Stimulated activated CD8-positive, alpha-beta memory T cell treated with anti-CD3 and anti-CD28 coated beads, Interleukin-7, amount 100 ng/mL, for 48 hours (primary cell): ENCODE measurements at regions not wholly inside any gene's neighbourhood (a gene's known extent, or its start where the extent isn't known, plus 50 kb on each side); places are given as distances from the start of the nearest gene placed in this dataset.
"Not testable (repeated sequence)": the region's sequence is repeated elsewhere in the genome, so short reads cannot be mapped to it uniquely, and the experiment has no call there.

Source experiments
- DNase-seq, 2 donors: peaks; one replicate each; pipeline ENCODE4 v3.0.0-alpha.2; 2020; ENCODE audit warnings: low read depth in 1 of 2; ENCODE audit errors: extremely low read depth in 1 of 2

DNA sequence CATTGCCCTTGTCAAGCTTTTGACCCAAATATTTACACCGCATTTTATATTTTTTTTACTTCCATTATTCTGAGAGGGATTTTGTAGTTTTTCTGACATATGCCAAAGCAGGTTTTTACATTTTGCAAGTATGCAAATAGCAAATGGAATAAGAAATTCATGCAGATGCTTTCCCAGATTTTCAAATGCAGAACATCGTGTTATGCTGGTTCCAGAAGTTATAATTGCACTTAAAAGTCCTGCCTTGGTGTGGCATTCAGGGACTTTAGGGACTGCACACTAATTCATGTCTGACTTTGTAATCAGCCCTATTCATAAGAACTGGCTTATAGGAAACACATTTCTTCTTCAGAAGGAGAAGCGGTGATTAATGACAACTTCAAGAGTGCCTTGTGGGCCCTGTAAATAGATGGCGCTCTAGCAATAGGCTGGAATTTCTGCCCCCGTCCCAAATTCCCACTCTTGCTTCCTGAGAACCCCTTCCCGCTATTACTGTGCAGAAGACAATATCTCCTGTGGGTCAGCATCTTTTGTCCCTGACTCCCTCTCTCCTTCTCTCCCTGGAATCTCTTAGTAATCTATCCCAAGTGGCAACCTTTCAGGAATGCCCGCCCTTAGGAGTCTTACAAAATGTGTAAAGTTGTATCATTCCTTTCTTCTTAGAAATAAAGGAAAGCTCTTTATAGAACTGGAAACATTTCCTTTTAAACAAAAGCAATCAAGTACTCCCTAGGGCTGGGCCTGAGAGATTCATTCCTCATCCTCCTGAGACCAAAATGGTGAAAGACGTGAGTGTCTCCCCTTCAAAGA is 264.0 kb downstream of the INHBA start:
- DNase-seq = no peak

DNA sequence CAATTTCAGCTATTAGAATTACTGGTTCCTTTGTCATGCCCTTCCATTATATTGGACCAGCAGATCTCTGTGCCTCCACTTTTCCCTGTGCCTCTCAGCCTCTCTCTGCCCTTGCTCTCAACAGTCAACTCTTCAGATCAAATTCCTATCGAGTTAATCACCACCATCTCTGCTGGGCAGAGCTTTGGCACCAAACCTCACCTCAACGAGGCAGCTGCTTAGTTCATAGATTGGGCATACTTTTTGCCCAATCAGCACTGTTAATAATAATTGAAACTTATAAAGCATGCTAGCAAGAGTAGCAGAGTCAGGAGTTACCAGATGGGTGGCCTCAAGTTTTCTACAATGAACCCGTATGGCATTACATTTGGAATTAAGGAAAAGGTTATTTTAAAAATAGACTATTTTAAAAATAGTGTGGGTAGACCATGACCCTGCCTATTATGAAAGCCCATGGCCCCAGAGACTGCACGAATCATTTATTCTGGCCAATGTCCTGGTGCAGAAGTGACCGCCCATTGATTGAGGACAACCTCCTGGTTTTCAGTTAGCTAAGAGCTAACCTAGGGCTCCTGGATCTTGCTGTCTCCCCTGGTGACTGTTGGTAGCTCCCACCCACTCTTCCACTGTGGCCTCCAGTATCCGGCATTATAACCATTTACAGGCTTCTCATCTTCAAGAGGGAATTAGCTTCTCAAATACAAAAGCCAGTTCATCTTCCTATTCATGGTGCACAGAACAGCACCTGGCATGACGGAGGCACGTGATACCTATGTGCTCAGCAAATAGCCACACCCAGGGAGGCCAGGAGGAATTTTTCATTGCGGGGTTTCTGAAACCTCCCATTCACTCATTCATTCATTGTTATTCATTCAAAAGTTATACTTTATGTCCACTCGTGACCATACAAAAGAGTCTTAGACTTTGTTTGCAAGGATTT is 265.4 kb downstream of the INHBA start:
- no peak for DNase-seq

DNA sequence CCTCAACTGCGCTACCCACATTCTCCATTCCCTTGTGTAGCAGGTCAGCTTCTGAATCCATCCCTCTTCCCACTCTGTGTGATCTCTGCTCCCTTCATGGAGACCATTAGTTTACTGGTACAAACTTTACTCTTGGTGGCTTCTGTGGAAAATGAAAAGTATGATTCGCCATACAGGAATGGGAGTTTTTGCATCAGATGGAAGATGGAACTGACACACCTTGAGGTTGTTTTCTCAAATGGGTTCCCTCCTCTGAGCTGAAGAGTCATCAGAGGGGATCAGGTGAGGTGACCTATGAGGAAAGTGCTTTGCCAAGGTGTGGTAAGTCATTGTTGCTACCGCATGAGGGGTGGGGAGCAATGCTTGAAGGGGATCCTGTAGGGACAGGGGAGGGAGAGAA is 266.8 kb downstream of the INHBA start:
- no peak for DNase-seq

DNA sequence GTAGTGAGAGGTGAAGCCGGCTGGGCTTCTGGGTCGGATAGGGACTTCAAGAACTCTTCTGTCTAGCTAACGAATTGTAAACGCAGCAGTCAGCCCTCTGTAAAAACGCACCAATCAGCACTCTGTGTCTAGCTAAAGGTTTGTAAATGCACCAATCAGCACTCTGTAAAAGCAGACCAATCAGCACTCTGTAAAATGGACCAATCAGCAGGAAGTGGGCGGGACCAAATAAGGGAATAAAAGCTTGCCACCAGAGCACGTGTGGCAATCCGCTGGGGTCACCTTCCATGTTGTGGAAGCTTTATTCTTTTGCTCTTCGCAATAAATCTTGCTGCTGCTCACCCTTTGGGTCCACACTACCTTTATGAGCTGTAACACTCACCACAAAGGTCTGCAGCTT is 267.9 kb downstream of the INHBA start:
- DNase-seq = not testable (repeated sequence)

DNA sequence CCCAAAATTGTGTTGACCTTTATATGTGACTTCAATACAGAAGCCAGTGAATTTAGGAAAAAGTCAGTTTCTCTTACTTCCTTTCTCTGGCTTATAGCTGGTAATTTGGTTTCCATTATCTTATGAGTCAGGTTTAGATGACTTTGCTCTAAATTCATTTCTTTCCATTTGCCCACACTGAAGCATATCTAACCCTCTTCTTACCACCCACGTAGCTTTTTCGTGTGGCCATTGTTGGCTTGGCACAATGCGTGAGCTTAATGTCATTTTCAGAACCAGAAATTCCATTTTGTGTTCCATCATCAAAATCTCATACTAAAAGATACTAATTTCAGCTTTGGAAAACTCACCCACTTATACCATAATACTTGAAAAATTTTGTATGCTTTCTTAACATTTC is 271.2 kb downstream of the INHBA start:
- no peak for DNase-seq

DNA sequence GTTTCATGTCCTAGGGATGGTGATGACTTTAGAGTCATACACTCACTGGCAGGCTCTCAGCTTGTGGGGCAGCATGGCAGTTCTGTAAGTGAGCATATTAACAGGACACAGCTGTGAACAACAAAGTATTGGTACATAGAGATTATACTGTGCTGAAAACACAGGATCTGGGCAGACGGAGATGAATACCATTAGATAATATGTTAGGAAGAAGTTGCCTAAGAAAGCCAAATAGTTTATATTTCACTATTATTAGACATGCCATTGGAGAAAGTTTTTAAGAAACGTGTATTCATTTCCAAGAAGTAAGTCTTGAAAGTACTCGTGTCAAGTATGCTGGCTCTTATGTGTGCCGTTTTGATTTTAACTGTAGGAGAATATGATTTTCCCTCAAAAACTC is 274.5 kb downstream of the INHBA start:
- no peak for DNase-seq

DNA sequence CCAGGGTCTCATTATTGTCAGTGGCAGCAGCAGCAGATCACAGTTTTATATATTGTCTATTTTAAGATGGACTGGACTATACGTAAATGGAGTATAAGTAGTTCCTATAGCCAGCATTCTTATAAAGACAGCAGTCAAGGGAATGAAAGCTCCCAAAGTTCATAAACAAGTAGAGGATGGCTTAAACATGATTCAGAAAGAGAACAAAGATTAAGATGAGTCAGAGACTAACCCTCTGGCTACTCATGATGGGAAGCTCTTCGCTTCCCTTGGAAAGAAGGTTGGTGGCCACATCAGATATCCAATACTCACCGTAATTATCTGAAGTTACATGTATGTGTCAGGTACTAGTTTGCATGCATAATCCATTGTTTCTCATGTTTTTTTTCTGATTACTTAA is 277.0 kb downstream of the INHBA start:
- DNase-seq = no peak

DNA sequence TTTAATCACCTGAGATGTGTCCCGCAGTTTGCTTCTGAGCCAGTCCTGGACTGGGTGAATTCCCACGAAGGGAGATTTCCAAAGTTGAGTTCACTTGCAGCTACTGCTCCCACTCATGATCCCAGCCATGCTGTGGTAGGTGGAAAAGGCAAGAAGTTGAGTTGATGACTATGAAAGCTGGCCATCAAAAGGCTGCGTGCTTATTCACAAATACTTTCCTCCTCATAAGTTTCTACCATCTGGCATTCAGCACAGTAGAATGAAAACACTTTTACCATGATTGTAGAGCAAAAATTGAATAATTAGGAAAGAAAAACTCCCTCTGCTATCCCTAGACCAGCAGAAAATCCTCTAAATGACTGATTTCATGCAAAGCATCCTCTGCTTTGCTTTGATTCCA is 281.8 kb downstream of the INHBA start:
- no peak for DNase-seq

DNA sequence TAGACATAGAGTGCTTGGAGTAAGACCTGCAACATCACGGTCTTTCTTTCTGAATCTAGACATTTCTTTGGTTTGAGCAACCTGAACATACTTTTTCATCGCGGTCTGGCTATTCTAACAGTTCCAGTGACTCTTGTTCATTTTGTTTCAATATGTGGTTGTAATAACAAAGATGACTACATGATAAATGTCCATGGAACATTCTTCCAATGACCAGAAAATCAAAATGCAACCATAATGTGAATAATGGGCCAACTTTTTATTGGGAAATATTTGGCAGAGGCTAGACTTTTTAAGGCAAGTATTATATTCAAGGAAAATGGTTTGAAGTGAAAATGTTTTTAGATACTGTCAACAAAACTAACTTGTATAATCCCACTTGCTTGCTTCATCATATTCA is 282.5 kb downstream of the INHBA start:
- no peak for DNase-seq

DNA sequence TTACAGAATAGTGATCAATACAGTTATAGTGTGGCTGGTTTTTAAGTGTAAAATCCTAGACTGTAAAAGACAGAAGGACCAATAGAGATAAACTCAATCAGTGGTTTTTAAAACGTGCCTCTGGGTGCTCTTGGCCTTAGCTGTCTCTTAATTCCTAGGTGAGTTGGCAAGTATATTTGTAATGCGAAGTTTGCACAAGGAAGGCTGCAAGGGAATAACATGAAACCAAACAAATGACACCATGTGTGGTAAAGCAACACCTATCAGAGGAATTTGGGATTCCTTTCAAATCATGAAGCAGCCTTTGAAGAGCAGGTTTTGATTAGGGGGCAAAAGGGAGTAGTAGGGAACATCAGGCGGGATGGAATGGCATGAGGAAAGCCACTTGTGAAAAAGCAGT is 284.6 kb downstream of the INHBA start:
- DNase-seq = no peak

DNA sequence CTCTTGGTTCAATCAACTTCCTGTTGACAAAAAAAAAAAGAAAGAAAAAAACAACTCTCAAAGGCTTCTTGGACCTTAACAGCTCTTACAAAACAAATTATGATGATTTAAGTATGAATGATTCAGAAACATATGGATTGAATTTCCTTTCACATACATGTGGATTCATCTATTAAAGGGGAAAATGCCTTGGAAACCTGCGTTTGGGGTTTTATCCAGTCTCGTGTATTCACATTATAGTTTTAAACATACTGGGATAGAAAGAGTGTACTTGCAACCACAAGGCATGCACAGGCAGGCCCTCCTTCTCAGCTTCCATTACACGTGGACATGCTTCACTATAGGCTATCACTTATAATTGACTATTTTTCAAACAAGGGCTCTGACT is 286.7 kb downstream of the INHBA start:
- DNase-seq = no peak

DNA sequence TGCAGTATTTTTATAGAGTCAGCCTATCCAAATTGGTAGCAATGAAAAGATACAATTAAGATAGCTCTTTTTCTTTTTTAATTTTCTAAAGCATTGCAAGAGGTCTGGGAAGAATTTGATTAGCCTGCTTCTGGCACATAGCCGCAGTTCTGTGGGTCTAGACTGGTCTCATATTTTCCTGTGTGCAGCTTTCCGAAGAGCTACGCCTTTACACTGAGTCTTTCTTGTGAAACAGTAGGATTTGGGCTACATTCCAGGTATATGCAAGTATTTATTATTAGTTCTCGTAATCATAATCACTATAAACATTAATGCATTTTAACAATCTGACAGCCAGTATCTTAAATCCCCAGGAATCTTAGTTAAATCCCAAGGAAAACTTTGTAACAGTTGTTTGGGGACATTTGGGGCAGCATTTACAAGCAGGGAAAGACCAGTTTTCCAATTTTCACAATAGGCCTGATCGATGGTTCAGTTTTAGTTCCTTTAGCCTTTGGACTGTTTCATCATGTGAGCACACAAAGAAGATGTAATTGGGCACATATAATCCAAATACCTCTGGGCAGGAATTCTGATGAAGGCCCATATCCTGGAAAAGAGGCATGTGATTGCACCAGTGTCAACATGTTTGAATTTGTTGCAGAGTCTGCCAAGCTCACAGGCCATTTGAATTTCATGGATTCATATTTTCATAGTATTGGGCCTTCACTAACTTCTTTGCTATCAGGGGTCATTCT is 287.3 kb downstream of the INHBA start:
- DNase-seq = no peak

DNA sequence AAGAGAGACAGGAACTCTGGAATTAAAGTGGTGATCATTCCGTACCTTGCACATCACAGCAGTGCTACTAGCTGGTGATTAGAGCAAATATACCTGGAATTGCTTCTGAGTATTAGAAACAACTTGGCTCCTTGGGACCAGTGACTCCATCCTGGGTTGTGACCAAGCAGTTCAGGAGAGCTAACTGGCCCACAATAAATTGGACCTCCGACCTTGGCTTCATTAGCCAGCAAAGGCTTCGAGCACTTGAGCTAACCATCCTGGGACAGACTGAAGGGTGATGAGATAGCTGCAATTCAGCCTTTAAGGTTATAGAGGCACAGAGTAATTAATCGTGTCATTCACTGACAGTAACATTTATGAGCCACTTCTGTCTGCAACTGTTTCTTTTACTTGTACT is 287.8 kb downstream of the INHBA start:
- no peak for DNase-seq

DNA sequence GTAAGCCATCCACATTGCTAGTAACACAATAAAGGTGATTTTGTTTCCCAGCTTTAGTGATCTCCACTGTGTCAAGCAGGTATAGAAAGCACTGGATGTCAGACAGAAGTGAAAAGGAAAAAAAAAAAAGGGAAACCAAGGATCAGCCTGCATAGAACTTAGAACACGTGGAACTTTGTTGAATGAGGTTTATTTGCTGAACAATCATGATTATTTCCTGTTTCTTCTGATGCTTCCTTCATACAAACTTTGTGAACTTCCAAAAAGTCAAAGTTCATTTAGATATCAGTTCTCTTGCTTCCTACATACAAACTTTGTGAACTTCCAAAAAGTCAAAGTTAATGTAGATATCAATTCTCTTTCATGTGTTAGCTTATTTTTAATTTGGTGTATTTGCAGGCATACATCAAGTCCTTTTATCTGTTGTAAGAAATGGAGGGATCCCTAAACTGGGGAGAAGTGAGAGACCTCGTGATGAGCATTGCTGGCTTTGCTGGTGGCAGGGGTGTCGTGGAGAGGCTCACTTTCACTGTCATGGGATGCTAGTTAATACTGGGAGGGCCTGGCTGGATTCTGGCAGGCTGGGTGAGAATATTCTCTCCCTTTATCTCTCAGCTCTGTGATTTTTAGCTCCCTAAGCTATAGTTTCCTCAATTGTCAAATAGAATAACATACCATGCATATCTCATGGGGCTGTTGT is 298.4 kb downstream of the INHBA start:
- no peak for DNase-seq

DNA sequence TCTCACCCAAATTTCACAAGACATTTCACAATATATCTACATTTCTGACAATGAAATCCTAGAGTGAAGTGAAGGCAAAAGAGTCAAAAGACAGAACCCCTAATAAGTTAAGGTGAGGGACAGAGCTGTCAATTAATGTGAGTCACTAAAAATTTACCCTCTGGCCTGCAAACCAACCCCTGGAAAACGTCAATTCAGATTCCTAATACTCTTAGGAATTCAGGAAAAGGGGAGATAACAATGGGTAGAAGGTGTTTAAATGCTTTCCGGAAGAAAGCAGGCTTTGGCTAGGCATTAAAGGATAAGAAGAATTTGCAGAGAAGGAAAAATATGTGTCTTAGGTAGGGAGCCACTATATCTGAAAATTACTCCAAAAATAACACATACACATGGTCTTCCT is 299.6 kb downstream of the INHBA start:
- DNase-seq = no peak

DNA sequence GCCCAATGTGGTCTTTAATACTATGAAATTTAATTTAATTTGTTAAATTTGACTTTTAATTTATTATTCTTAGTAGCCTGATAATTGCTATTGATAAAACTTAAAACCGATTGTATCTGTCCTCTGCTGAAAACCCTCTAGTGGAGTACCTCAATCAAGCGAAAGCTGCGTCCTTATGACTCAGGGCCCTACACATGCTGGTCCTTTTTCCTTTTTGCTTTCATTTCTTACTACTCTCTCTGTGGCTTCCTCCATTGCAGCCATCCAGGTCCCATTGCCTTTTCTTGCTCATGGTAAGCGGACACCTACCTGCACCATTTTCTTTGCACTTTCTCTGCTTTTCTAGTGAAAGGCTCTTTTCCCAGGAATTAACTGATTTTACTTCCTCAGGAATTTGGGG is 301.1 kb downstream of the INHBA start:
- DNase-seq = no peak

DNA sequence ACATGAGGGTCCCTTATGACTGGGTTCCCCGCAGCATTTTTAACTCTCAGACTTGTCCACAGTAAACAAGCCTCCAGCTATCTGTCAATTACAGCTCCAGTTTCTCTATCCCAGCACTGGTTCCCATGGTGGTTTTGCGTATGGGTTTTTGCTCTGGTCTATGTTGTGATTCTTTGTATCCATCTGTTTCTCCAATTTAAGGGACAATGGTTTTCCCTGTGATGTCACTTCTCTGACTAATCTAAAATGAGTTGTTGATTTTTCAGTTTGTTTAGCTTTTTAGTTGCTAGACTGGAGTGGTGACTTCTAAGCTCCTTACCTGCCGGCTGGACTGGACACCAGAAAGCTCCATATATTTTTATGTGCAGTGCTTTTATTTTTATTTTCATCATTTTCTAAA is 303.7 kb downstream of the INHBA start:
- no peak for DNase-seq

DNA sequence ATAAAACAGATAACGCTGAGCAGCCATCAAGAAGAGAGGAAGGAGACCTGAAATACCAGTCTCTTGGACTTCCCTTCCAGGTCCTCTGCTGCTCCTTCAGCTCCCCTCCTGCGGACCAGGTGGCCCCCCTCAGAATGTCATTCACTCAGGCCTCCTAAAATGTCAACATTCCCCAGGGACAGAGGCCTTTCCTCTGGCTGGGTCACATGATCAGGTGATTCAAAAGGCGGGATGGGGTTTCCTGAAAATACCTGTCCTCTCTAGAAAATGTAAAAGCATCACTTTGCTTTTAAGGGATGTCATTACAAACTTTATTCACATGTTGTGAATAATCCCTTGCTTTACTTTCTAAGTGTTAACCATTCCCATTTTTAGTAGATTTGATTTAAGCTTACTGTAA is 311.1 kb downstream of the INHBA start:
- no peak for DNase-seq

DNA sequence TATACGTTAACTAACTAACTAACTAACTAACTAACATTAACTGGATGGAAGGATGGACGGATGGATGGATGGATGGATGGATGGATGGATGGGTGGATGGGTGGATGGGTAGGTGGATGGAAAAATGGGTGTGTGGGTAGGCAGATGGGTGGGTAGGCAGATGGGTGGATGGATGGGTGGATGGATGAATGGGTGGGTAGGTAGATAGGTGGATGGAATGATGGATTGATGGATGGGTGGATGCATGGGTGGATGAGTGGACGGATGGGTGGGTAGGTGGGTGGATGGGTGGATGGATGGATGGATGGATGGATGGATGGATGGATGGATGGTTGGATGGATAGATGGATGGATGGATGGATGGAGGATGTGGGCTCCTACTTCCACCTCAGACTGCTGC is 314.0 kb downstream of the INHBA start:
- not testable (repeated sequence) for DNase-seq

DNA sequence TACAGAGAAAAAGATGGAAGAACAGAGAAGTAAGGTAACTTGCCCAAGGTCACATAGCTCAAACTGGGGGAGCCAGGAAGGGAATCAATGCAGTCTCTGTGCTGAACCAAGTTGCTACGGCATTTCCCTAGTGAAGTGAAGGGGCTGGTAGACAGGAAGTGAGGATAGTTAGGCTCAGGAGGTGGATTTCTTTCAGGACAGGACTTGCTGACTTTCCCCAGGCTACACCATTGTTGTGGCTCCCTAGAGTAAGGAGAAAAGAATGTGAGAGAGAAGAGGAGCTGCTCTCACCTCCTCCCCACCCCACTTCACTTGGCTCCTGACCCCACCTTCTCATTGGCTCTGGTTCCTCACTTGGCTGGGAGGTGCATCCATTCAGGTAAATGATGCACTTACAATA is 316.9 kb downstream of the INHBA start:
- no peak for DNase-seq

DNA sequence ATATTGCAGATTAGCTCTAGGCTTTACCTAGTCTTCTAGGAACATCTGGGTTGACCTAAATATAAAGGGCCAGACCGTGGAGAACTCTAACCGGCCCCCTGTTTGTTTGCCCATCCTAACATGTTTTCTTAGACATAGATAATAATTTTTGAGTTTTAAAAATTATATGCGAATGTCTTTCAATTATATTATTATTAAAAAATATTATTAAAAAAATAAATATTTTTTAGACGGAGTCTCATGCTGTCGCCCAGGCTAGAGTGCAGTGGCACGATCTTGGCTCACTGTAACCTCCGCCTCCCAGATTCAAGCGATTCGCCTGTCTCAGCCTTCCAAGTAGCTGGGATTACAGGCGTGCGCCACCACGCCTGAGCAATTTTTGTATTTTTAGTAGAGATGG is 318.5 kb downstream of the INHBA start:
- no peak for DNase-seq
